ENCODE measurements at regions not wholly inside any gene's neighbourhood (a gene's known extent, or its start where the extent isn't known, plus 50 kb on each side); places are given as distances from the start of the nearest gene placed in this dataset.

GRCh38 chr1:14476170-14476955 lies 122.1 kb upstream of the KAZN start:
- Histone ChIP-seq H3K4me1 (no peaks in the 10 kb centered on the region), H3K27me3 (peaks cover 0 to 11% (median 0%) of the 10 kb centered on the region in 7 donors), H3K36me3 (no peaks in the 10 kb centered on the region), H3K4me3 (no peak overlapping the region), H3K9me3 (no peaks in the 10 kb centered on the region), H3K27ac (no peak overlapping the region)
- 74 to 79% methylated on average over 8 of the region's 8 CpGs for WGBS, 2 donors
- intact Hi-C loops (cut with DNase I) = no loop called here
- DNase-seq = no peak
- TF ChIP-seq CTCF (IDR thresholded peaks at IDR 0.05) = no peak
- ATAC-seq = no peak

GRCh38 chr1:14478120-14478519 lies 120.4 kb upstream of the KAZN start:
- intact Hi-C loops (cut with DNase I) = no loop called here
- no peaks in the 10 kb centered on the region for H3K36me3 ChIP-seq
- ATAC-seq = no peak
- 60 to 69% methylated on average over 2 of the region's 2 CpGs for WGBS, 2 donors
- TF ChIP-seq CTCF (IDR thresholded peaks at IDR 0.05) = no peak
- no peak overlapping the region for H3K4me3 ChIP-seq
- no peak overlapping the region for H3K27ac ChIP-seq
- peaks cover 0 to 11% (median 0%) of the 10 kb centered on the region in 7 donors for H3K27me3 ChIP-seq
- H3K9me3 ChIP-seq = no peaks in the 10 kb centered on the region
- no peak for DNase-seq
- no peaks in the 10 kb centered on the region for H3K4me1 ChIP-seq

GRCh38 chr1:14479865-14480264 lies 118.6 kb upstream of the KAZN start:
- 37 to 44% methylated on average over 4 of the region's 4 CpGs for WGBS, 2 donors
- intact Hi-C loops (cut with DNase I) = no loop called here
- DNase-seq (no peak), ATAC-seq (no peak)
- TF ChIP-seq CTCF (IDR thresholded peaks at IDR 0.05) = no peak
- H3K27me3 ChIP-seq = peaks cover 0 to 11% (median 0%) of the 10 kb centered on the region in 7 donors
- H3K36me3 ChIP-seq = no peaks in the 10 kb centered on the region
- no peak overlapping the region for H3K4me3 ChIP-seq
- H3K27ac ChIP-seq = no peak overlapping the region
- H3K9me3 ChIP-seq = peaks cover 0 to 10% (median 0%) of the 10 kb centered on the region in 11 donors
- H3K4me1 ChIP-seq = no peaks in the 10 kb centered on the region

GRCh38 chr1:14482784-14483450 lies 115.6 kb upstream of the KAZN start:
- intact Hi-C loops (cut with DNase I) = no loop called here
- Histone ChIP-seq H3K4me3 (no peak overlapping the region), H3K27ac (no peak overlapping the region), H3K36me3 (no peaks in the 10 kb centered on the region), H3K9me3 (peaks cover 0 to 10% (median 0%) of the 10 kb centered on the region in 11 donors), H3K4me1 (no peaks in the 10 kb centered on the region), H3K27me3 (peaks cover 0 to 11% (median 0%) of the 10 kb centered on the region in 7 donors)
- TF ChIP-seq CTCF (IDR thresholded peaks at IDR 0.05) = no peak
- ATAC-seq (no peak), DNase-seq (no peak)
- 70 to 72% methylated on average over 7 of the region's 7 CpGs for WGBS, 2 donors

Data from heart right ventricle (tissue), 16 donors.